Cardiac muscle cell (in vitro differentiated cells and primary cell): ENCODE measurements at regions not wholly inside any gene's neighbourhood (a gene's known extent, or its start where the extent isn't known, plus 50 kb on each side); places are given as distances from the start of the nearest gene placed in this dataset.
A peak's percentile ranks its signal among the peaks of the same experiment; 100 is the strongest.

Experiments
- DNase-seq, 2 donors: peaks; one replicate each; pipeline versions ENCODE4 v3.0.0 to v3.0.0-alpha.2; 2010 to 2017; ENCODE audit warnings: low read depth in 1 of 2, low spot score in 1 of 2
- H3K27ac ChIP-seq: fragments of 200-600 bp; sonication (generic); 2 replicates; pipeline ENCODE4 v1.5.1; 2016
- H3K27me3 ChIP-seq: fragments of 200-600 bp; sonication (generic); 2 replicates; pipeline ENCODE4 v1.6.0; 2016; ENCODE audit warnings: control low read depth
- H3K36me3 ChIP-seq: fragments of 200-600 bp; sonication (generic); 2 replicates; pipeline ENCODE4 v1.5.1; 2016; ENCODE audit warnings: control low read depth
- H3K4me1 ChIP-seq: fragments of 200-600 bp; sonication (generic); 2 replicates; pipeline ENCODE4 v1.8.1; 2017; ENCODE audit warnings: low read depth, mild to moderate bottlenecking, mixed run types
- H3K4me3 ChIP-seq: fragments of 200-600 bp; sonication (generic); 2 replicates; pipeline ENCODE4 v1.5.1; 2016; ENCODE audit warnings: mild to moderate bottlenecking
- H3K9me3 ChIP-seq: fragments of 200-600 bp; sonication (generic); 2 replicates; pipeline ENCODE4 v1.5.1; 2017; ENCODE audit warnings: low read depth, mild to moderate bottlenecking, control low read depth
- CTCF ChIP-seq: IDR thresholded peaks from 2 replicates; pipeline ENCODE4 v1.5.1; 2012; ENCODE audit warnings: low read depth, mild to moderate bottlenecking, low read length

GRCh38 chr14:29271669-29272068 is 505.1 kb downstream of the FOXG1 start:
- TF ChIP-seq CTCF: no peak
- H3K27me3 ChIP-seq: no peaks in the 10 kb centered on the region
- H3K36me3 ChIP-seq: no peaks in the 10 kb centered on the region
- no peak for DNase-seq
- no peak overlapping the region for H3K27ac ChIP-seq
- no peaks in the 10 kb centered on the region for H3K9me3 ChIP-seq
- peaks cover 18% of the 10 kb centered on the region for H3K4me1 ChIP-seq
- no peak overlapping the region for H3K4me3 ChIP-seq

GRCh38 chr14:29273513-29273912 is 506.9 kb downstream of the FOXG1 start:
- Histone ChIP-seq H3K4me1 (peaks cover 23% of the 10 kb centered on the region), H3K4me3 (no peak overlapping the region), H3K36me3 (no peaks in the 10 kb centered on the region), H3K27ac (no peak overlapping the region), H3K9me3 (no peaks in the 10 kb centered on the region), H3K27me3 (no peaks in the 10 kb centered on the region)
- no peak for DNase-seq
- TF ChIP-seq CTCF: no peak

- H3K9me3 ChIP-seq: no peaks in the 10 kb centered on the region
- peaks cover 36% of the 10 kb centered on the region for H3K4me1 ChIP-seq
- no peaks in the 10 kb centered on the region for H3K27me3 ChIP-seq
- TF ChIP-seq CTCF: no peak
- DNase-seq: no peak
- H3K4me3 ChIP-seq: no peak overlapping the region
- no peak overlapping the region for H3K27ac ChIP-seq
- H3K36me3 ChIP-seq: no peaks in the 10 kb centered on the region
These were observed 508.5 kb downstream of the FOXG1 start for GRCh38 chr14:29274890-29275596.

- no peak overlapping the region for H3K4me3 ChIP-seq
- H3K36me3 ChIP-seq: no peaks in the 10 kb centered on the region
- H3K27ac ChIP-seq: peak overlapping the region; percentile 3
- no peaks in the 10 kb centered on the region for H3K27me3 ChIP-seq
- H3K9me3 ChIP-seq: no peaks in the 10 kb centered on the region
- peak; percentile 12 to 52 for DNase-seq
- no peak for TF ChIP-seq CTCF
- peaks cover 39% of the 10 kb centered on the region for H3K4me1 ChIP-seq
These were observed 512.0 kb downstream of the FOXG1 start for GRCh38 chr14:29278301-29279263.

GRCh38 chr14:29282169-29282568 is 515.6 kb downstream of the FOXG1 start:
- no peak for DNase-seq
- TF ChIP-seq CTCF: no peak
- Histone ChIP-seq H3K27ac (no peak overlapping the region), H3K36me3 (no peaks in the 10 kb centered on the region), H3K4me1 (peaks cover 21% of the 10 kb centered on the region), H3K27me3 (no peaks in the 10 kb centered on the region), H3K4me3 (no peak overlapping the region), H3K9me3 (no peaks in the 10 kb centered on the region)
